Left hindlimb (tissue), 1 donor: ENCODE measurements at regions not wholly inside any gene's neighbourhood (a gene's known extent, or its start where the extent isn't known, plus 50 kb on each side); places are given as distances from the start of the nearest gene placed in this dataset.
"Not testable (repeated sequence)": the region's sequence is repeated elsewhere in the genome, so short reads cannot be mapped to it uniquely, and the experiment has no call there.

Source experiments
- DNase-seq: peaks from one replicate; pipeline ENCODE4 v3.0.0-alpha.2; 2018

GRCh38 chr10:124204726-124205125 lies 111.3 kb upstream of the CHST15 start:
- no peak for DNase-seq

- no peak for DNase-seq
These were observed 106.6 kb upstream of the CHST15 start for GRCh38 chr10:124200011-124200410.

- no peak for DNase-seq
These were observed 105.5 kb upstream of the CHST15 start for GRCh38 chr10:124198871-124199270.

- DNase-seq: no peak
These were observed 104.7 kb upstream of the CHST15 start for GRCh38 chr10:124198125-124198501.

- DNase-seq: no peak
These were observed 104.2 kb upstream of the CHST15 start for GRCh38 chr10:124197371-124198124.

- DNase-seq: no peak
These were observed 103.3 kb upstream of the CHST15 start for GRCh38 chr10:124196659-124197058.

- DNase-seq: no peak
These were observed 100.9 kb upstream of the CHST15 start for GRCh38 chr10:124194199-124194824.

GRCh38 chr10:124193309-124193696 lies 99.9 kb upstream of the CHST15 start:
- DNase-seq: no peak

GRCh38 chr10:124192664-124193308 lies 99.4 kb upstream of the CHST15 start:
- DNase-seq: not testable (repeated sequence)

- not testable (repeated sequence) for DNase-seq
These were observed 97.1 kb upstream of the CHST15 start for GRCh38 chr10:124190476-124190875.

GRCh38 chr10:124186956-124187355 lies 93.6 kb upstream of the CHST15 start:
- DNase-seq: no peak

- DNase-seq: no peak
These were observed 91.7 kb upstream of the CHST15 start for GRCh38 chr10:124185084-124185483.

- no peak for DNase-seq
These were observed 90.9 kb upstream of the CHST15 start for GRCh38 chr10:124184208-124184830.

GRCh38 chr10:124183617-124184016 lies 90.2 kb upstream of the CHST15 start:
- DNase-seq: no peak

- no peak for DNase-seq
These were observed 88.7 kb upstream of the CHST15 start for GRCh38 chr10:124182088-124182541.

GRCh38 chr10:124181656-124182055 lies 88.3 kb upstream of the CHST15 start:
- no peak for DNase-seq

GRCh38 chr10:124180947-124181549 lies 87.7 kb upstream of the CHST15 start:
- no peak for DNase-seq

- no peak for DNase-seq
These were observed 86.8 kb upstream of the CHST15 start for GRCh38 chr10:124180044-124180745.

- DNase-seq: no peak
These were observed 86.1 kb upstream of the CHST15 start for GRCh38 chr10:124179308-124180043.

- no peak for DNase-seq
These were observed 83.8 kb upstream of the CHST15 start for GRCh38 chr10:124177180-124177518.

GRCh38 chr10:124176349-124177179 lies 83.2 kb upstream of the CHST15 start:
- no peak for DNase-seq
